Uterus (tissue), 2 donors: ENCODE measurements at regions not wholly inside any gene's neighbourhood (a gene's known extent, or its start where the extent isn't known, plus 50 kb on each side); places are given as distances from the start of the nearest gene placed in this dataset.

Experiments used
- CTCF ChIP-seq, 4 experiments: fragments of 200-600 bp in 2 of 4; fragments of 450-650 bp in 2 of 4; sonication (generic) in 2 of 4; IDR thresholded peaks; one replicate each; pipeline ENCODE4 v1.5.1; 2016 to 2019; ENCODE audit warnings: antibody characterized with exemption in 4 of 4, mild to moderate bottlenecking in 2 of 4, moderate library complexity in 1 of 4
- POLR2A ChIP-seq, 2 donors: fragments of 450-650 bp; IDR thresholded peaks; one replicate each; pipeline ENCODE4 v1.6.1; 2016; ENCODE audit warnings: antibody characterized with exemption in 2 of 2, mild to moderate bottlenecking in 1 of 2, moderate library complexity in 1 of 2

- TF ChIP-seq POLR2A (IDR thresholded peaks at IDR 0.05) = no peak
- no peak for TF ChIP-seq CTCF (IDR thresholded peaks at IDR 0.05)
Measured at GRCh38 chr11:108997826-108998225, 333.0 kb downstream of the DDX10 start.
